Stimulated activated CD4-positive, alpha-beta T cell treated with anti-CD3 and anti-CD28 coated beads, TNF-alpha, amount 100 ng/mL, for 1 hour (primary cell): ENCODE measurements at regions not wholly inside any gene's neighbourhood (a gene's known extent, or its start where the extent isn't known, plus 50 kb on each side); places are given as distances from the start of the nearest gene placed in this dataset.
"Not testable (repeated sequence)": the region's sequence is repeated elsewhere in the genome, so short reads cannot be mapped to it uniquely, and the experiment has no call there.

Experiments used
- DNase-seq, 3 donors: peaks; one replicate each; pipeline ENCODE4 v3.0.0-alpha.2; 2020; ENCODE audit warnings: low read depth in 3 of 3, low spot score in 1 of 3

GRCh38 chr11:39462506-39462905 is 1996.9 kb downstream of the LRRC4C start:
- DNase-seq = no peak

GRCh38 chr11:39461066-39461465 is 1998.4 kb downstream of the LRRC4C start:
- no peak for DNase-seq

GRCh38 chr11:39459606-39460005 is 1999.8 kb downstream of the LRRC4C start:
- no peak for DNase-seq

DNA sequence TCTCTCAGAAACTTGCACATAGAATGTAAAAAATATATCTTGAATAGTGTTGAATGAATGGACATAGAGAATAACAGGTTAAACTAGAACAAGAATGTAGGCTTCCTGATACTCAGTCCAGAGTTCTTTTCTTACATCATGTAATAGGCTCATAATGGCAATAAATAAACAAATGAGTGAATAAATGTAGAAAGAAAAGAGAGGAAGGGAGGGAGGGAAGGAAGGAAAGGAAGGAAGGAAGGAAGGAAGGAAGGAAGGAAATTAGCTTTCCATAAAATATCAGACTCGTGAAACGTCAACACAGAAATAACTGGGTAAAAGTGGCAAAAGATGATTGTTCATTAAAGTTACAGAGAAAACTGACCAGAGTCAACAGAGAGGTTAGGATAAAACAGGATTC is 2001.0 kb downstream of the LRRC4C start:
- DNase-seq = no peak

DNA sequence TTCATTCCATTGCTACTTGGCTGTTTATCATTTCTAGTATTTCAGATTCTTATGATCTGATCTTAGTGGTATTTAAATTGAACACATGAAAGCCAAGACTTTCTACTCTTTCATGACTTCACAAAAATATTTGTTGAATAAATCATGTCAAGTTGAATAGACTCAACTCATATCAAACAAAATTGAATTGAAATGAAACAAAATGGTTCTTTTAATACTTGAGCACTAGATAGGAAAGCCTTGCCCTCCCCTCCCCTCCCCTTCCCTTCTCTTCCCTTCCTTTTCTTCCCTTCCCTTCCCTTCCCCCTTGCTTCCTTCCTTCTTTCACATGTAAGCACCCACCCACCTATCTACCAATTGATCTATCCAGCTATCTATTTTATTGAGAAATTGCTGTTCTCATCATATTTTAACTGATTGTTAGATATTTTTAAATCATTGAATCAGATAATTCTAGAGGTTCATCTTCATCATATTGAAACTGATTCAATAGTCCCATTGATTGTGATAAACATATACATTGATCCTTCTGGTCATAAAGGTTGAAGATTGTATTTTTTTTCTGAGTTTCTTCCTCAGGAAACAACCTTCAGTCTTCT is 2015.9 kb downstream of the LRRC4C start:
- DNase-seq = no peak

DNA sequence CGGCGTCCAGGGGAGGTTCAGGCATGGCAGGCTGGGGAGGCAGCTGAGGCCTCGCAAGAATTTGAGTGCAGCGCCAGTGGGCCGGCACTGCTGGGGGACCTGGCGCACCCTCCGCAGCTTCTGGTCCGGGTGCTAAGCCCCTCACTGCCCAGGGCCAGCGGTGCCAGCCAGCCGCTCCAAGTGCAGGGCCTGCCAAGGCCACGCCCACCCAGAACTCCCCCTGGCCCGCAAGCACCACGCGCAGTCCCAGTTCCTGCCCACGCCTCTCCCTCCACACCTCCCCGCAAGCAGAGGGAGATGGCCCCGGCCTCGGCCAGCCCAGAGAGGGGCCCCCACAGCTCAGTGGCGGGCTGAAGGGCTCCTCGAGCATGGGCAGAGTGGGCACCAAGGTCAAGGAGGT is 2017.3 kb downstream of the LRRC4C start:
- no peak for DNase-seq

GRCh38 chr11:39435641-39436040 is 2023.8 kb downstream of the LRRC4C start:
- no peak for DNase-seq

DNA sequence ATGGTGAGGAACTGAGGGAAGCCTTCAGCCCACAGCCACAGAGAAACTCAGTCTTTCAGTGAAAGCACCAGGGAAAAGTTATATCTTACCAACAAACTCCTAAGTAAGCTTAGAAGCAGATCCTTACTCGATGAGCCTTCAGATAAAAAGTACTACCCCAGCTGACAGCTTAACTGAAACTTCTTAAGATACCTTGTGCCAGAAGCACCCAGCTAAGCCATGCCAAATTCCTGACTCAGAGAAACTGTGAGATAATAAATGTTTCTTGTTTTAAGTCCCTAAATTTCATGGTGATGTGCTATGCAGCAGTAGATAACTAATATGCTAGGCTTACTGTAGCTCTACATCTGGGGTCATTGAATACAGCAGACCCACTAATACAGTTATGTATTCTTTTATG is 2025.0 kb downstream of the LRRC4C start:
- no peak for DNase-seq

GRCh38 chr11:39432929-39433328 is 2026.5 kb downstream of the LRRC4C start:
- no peak for DNase-seq

DNA sequence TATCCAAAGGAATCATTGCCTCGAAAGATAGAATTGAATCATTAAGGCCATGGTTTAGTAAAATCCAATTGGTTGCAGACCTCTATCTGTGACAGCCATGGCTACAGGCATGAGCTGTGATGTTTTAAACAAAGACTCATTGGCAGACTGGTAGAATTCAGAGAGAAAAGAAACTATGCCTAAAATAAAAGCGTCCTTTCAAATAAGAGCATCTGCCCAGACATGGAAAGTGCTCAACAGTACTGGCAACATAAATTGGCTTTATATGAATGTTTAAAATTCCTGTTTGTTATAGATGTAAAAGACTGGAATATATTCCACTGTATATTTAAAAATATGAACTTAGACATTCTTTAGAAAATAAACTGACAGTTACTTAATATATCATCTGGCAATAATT is 2034.2 kb downstream of the LRRC4C start:
- no peak for DNase-seq

- no peak for DNase-seq
Measured at GRCh38 chr11:39412117-39412516, 2047.3 kb downstream of the LRRC4C start.

GRCh38 chr11:39385911-39386310 is 2073.5 kb downstream of the LRRC4C start:
- DNase-seq = no peak

GRCh38 chr11:39374963-39375698 is 2084.3 kb downstream of the LRRC4C start:
- DNase-seq = no peak

GRCh38 chr11:39367534-39367933 is 2091.9 kb downstream of the LRRC4C start:
- no peak for DNase-seq

DNA sequence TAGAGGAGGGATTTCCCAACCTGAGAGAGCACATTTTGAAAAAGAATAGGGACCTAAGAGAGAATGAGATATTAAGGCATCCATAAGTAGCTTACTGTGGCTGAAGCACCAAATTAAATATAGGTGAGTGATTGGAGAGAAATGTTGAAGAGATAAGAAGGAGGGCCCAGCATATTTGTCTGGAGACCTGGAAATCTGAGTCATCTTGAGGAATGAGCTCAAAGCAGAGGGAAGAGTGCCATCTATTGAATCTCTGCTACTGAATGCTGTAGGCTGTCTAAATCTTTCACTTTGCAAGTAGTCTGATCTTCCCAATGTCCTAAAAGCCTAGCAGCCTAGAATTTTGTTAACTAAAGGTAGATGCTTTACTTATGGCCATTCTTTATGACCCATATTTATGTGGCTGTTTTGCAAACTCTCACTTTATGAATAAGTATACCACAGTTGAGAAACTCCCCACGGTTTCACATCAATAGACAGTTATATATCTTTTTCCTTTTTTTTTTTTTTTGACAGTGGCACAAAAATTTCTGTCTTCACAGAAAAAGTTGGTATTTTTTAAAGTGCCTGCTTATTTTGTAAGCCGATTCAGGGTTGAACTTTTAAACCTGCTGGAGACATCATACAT is 2093.5 kb downstream of the LRRC4C start:
- no peak for DNase-seq

- DNase-seq = no peak
Measured at GRCh38 chr11:39363571-39363970, 2095.9 kb downstream of the LRRC4C start.

GRCh38 chr11:39361557-39361956 is 2097.9 kb downstream of the LRRC4C start:
- DNase-seq = no peak

DNA sequence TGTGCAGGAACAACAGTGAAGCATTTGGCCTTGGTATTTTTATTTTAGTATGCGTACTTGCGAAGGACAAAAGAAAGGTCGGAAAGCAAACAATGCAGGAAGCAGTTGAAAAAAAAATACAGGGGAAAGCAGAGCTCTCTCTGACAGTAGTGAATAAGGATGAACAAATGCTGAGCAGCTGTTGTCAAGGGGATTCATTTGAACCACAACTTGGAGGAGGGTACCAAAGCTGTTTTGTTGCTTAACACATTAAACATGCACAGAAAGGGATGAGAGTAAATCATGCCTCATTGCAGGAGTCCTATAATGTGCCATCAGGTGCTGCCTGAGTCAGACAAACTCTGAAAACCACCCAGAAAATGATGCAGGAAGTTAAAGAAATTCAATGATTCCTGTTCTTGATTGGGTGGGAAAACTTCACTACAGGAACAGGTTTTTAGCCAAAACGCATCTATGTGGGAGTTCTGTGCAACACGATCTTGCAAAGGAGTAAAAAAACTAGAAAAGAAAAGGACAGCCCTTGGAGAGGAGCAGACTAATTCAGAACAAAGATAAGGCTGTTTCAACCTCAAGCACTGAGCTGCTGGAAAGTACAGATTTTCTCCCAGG is 2113.5 kb downstream of the LRRC4C start:
- DNase-seq = no peak

- no peak for DNase-seq
Measured at GRCh38 chr11:39341461-39341860, 2118.0 kb downstream of the LRRC4C start.

GRCh38 chr11:39333006-39333405 is 2126.4 kb downstream of the LRRC4C start:
- not testable (repeated sequence) for DNase-seq

DNA sequence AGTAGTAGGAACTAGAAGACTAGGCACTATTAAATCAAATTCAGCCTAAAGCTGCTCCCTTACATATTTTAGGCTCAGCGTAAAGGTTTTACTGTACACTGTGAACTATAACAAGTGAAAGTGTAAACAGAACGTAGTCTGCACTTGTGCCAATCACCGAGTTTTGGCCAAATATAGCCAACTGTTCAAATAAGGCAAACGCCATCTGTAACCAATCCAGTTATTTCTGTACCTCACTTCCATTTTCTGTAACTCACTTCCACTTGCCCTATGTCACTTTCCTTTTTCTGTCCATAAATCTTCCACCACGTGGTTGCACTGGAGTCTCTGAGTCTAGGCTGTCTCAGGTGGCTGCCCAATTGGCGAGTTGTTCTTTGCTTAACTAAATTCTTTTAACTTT is 2132.2 kb downstream of the LRRC4C start:
- no peak for DNase-seq

DNA sequence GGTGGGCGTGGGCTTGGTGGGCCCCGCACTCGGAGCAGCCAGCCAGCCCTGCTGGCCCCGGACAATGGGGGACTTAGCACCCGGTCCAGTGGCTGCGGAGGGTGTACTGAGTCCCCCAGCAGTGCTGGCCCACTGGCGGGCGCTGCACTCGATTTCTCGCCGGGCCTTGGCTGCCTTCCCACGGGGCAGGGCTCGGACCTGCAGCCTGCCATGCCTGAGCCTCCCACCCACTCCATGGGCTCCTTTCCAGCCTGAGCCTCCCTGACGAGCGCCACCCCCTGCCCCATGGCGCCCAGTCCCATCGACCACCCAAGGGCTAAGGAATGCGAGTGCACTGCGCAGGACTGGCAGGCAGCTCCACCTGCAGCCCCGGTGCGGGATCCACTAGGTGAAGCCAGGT is 2147.6 kb downstream of the LRRC4C start:
- DNase-seq = not testable (repeated sequence)
